H9 (cell line): ENCODE measurements at regions not wholly inside any gene's neighbourhood (a gene's known extent, or its start where the extent isn't known, plus 50 kb on each side); places are given as distances from the start of the nearest gene placed in this dataset.
"Not testable (repeated sequence)": the region's sequence is repeated elsewhere in the genome, so short reads cannot be mapped to it uniquely, and the experiment has no call there.

Experiments
- DNase-seq: peaks from one replicate; pipeline ENCODE4 v3.0.0-alpha.2; 2017
- H2AFZ ChIP-seq: one replicate; pipeline ENCODE4 v1.6.1; 2013; ENCODE audit warnings: mild to moderate bottlenecking, low read length, control low read depth, moderate library complexity
- H2AK5ac ChIP-seq: 2 replicates; pipeline ENCODE4 v1.6.1; 2013; ENCODE audit warnings: low read length, control low read depth, mixed read lengths; ENCODE audit not compliant: insufficient read length
- H2BK120ac ChIP-seq: one replicate; pipeline ENCODE4 v1.6.1; 2013; ENCODE audit warnings: low read depth, mild to moderate bottlenecking, low read length, control low read depth, inconsistent platforms; ENCODE audit not compliant: poor library complexity, severe bottlenecking
- H2BK12ac ChIP-seq: 2 replicates; pipeline ENCODE4 v1.6.1; 2013; ENCODE audit warnings: low read length, control low read depth, mixed read lengths, low read depth; ENCODE audit not compliant: insufficient read length
- H2BK15ac ChIP-seq: 2 replicates; pipeline ENCODE4 v1.6.1; 2013; ENCODE audit warnings: low read depth, low read length, control low read depth
- H2BK20ac ChIP-seq: one replicate; pipeline ENCODE4 v1.6.1; 2013; ENCODE audit warnings: low read depth, mild to moderate bottlenecking, low read length, control low read depth, inconsistent platforms; ENCODE audit not compliant: poor library complexity, severe bottlenecking
- H2BK5ac ChIP-seq: 2 replicates; pipeline ENCODE4 v1.6.1; 2013; ENCODE audit warnings: low read length, control low read depth, mixed read lengths; ENCODE audit not compliant: insufficient read length
- H3K14ac ChIP-seq: 2 replicates; pipeline ENCODE4 v1.6.1; 2013; ENCODE audit warnings: low read length, control low read depth; ENCODE audit not compliant: insufficient read depth
- H3K18ac ChIP-seq: 2 replicates; pipeline ENCODE4 v1.6.1; 2013; ENCODE audit warnings: low read depth, mild to moderate bottlenecking, mixed read lengths, low read length, control low read depth; ENCODE audit not compliant: insufficient read length
- H3K23ac ChIP-seq: 2 replicates; pipeline ENCODE4 v1.6.1; 2013; ENCODE audit warnings: low read length, control low read depth, mixed read lengths, low read depth; ENCODE audit not compliant: insufficient read length
- H3K23me2 ChIP-seq: 2 replicates; pipeline ENCODE4 v1.6.1; 2013; ENCODE audit warnings: low read depth, mild to moderate bottlenecking, mixed read lengths, low read length, control low read depth; ENCODE audit not compliant: insufficient read length, poor library complexity, severe bottlenecking
- H3K27ac ChIP-seq: 2 replicates; pipeline ENCODE4 v1.5.1; 2013; ENCODE audit warnings: low read length, control low read depth, mixed read lengths, low read depth; ENCODE audit not compliant: insufficient read length
- H3K27me3 ChIP-seq: 2 replicates; pipeline ENCODE4 v1.6.1; 2013; ENCODE audit warnings: low read length, control low read depth, inconsistent platforms; ENCODE audit not compliant: insufficient read depth
- H3K4ac ChIP-seq: 2 replicates; pipeline ENCODE4 v1.6.1; 2013; ENCODE audit warnings: low read depth, mild to moderate bottlenecking, control low read depth, inconsistent platforms, low read length, moderate library complexity
- H3K4me1 ChIP-seq: 2 replicates; pipeline ENCODE4 v1.6.1; 2013; ENCODE audit warnings: low read length, control low read depth, inconsistent platforms; ENCODE audit not compliant: insufficient read depth
- H3K4me2 ChIP-seq: 2 replicates; pipeline ENCODE4 v1.6.1; 2013; ENCODE audit warnings: low read length, control low read depth, mixed read lengths; ENCODE audit not compliant: insufficient read length, insufficient read depth
- H3K56ac ChIP-seq: 2 replicates; pipeline ENCODE4 v1.6.1; 2013; ENCODE audit warnings: low read depth, mild to moderate bottlenecking, mixed read lengths, low read length, control low read depth; ENCODE audit not compliant: insufficient read length
- H3K79me1 ChIP-seq: 2 replicates; pipeline ENCODE4 v1.6.1; 2013; ENCODE audit warnings: low read depth, mild to moderate bottlenecking, moderate library complexity, low read length, control low read depth, inconsistent platforms; ENCODE audit not compliant: insufficient read depth, poor library complexity, severe bottlenecking
- H3K79me2 ChIP-seq: 2 replicates; pipeline ENCODE4 v1.6.1; 2013; ENCODE audit warnings: low read length, control low read depth, inconsistent platforms; ENCODE audit not compliant: insufficient read depth
- H3K9ac ChIP-seq: 2 replicates; pipeline ENCODE4 v1.6.1; 2013; ENCODE audit warnings: low read length, control low read depth, mixed read lengths; ENCODE audit not compliant: insufficient read length; ENCODE audit errors: extremely low read depth
- H3K9me3 ChIP-seq: one replicate; pipeline ENCODE4 v1.6.1; 2013; ENCODE audit warnings: low read depth, low read length, inconsistent platforms; ENCODE audit not compliant: control insufficient read depth
- H3T11ph ChIP-seq: one replicate; pipeline ENCODE4 v1.6.1; 2013; ENCODE audit warnings: mild to moderate bottlenecking, low read length, control low read depth, inconsistent platforms
- H4K20me1 ChIP-seq: one replicate; pipeline ENCODE4 v1.6.1; 2013; ENCODE audit not compliant: control insufficient read depth, insufficient read length, insufficient read depth
- H4K5ac ChIP-seq: 2 replicates; pipeline ENCODE4 v1.6.1; 2013; ENCODE audit warnings: low read depth, mild to moderate bottlenecking, mixed read lengths, low read length, control low read depth; ENCODE audit not compliant: insufficient read length
- H4K8ac ChIP-seq: replicated peaks from 2 replicates; pipeline ENCODE4 v1.6.1; 2013; ENCODE audit warnings: low read length, control low read depth, mixed read lengths, low read depth; ENCODE audit not compliant: insufficient read length
- H4K91ac ChIP-seq: 2 replicates; pipeline ENCODE4 v1.6.1; 2013; ENCODE audit warnings: low read depth, mild to moderate bottlenecking, moderate library complexity, mixed read lengths, low read length, control low read depth; ENCODE audit not compliant: insufficient read length
- H3K27ac Mint-ChIP-seq, 3 experiments: 2 replicates in 2 of 3; 3 replicates in 1 of 3; pipeline ENCODE4 v1.8.0; 2020 to 2021; ENCODE audit warnings: mixed read lengths in 3 of 3, mild to moderate bottlenecking in 1 of 3, moderate library complexity in 1 of 3
- H3K27me3 Mint-ChIP-seq: 2 replicates; pipeline ENCODE4 v1.8.0; 2021; ENCODE audit warnings: low read depth, mild to moderate bottlenecking, moderate library complexity, mixed read lengths
- H3K36me3 Mint-ChIP-seq, 3 experiments: 2 replicates in 2 of 3; 3 replicates in 1 of 3; pipeline ENCODE4 v1.8.0; 2020 to 2021; ENCODE audit warnings: low read depth in 3 of 3, mixed read lengths in 3 of 3; ENCODE audit not compliant: insufficient read depth in 1 of 3
- H3K4me1 Mint-ChIP-seq, 2 experiments: 2 replicates each; pipeline ENCODE4 v1.8.0; 2020; ENCODE audit warnings: mixed read lengths in 2 of 2
- H3K4me3 Mint-ChIP-seq, 2 experiments: 2 replicates in 1 of 2; 3 replicates in 1 of 2; pipeline ENCODE4 v1.8.0; 2020 to 2021; ENCODE audit warnings: mild to moderate bottlenecking in 2 of 2, mixed read lengths in 2 of 2, moderate library complexity in 1 of 2
- H3K9me3 Mint-ChIP-seq, 2 experiments: 2 replicates in 1 of 2; 3 replicates in 1 of 2; pipeline ENCODE4 v1.8.0; 2020; ENCODE audit warnings: mild to moderate bottlenecking in 2 of 2, mixed read lengths in 2 of 2, moderate library complexity in 1 of 2
- CTCF ChIP-seq: fragments of 200-600 bp; sonication (generic); conservative IDR thresholded peaks from 3 replicates; pipeline ENCODE4 v1.8.0; 2021; ENCODE audit warnings: antibody characterized with exemption, mild to moderate bottlenecking
- WGBS: extraction: QIAGEN DNeasy Blood & Tissue Kit; methylation state at CpG from one replicate; pipeline ENCODE4 v1.1.7; 2013; ENCODE audit warnings: missing lambda C conversion rate, low lambda C conversion rate, mixed read lengths; ENCODE audit not compliant: insufficient read length; ENCODE audit errors: extremely low coverage; 5-methylcytosine and 5-hydroxymethylcytosine counted together

DNA sequence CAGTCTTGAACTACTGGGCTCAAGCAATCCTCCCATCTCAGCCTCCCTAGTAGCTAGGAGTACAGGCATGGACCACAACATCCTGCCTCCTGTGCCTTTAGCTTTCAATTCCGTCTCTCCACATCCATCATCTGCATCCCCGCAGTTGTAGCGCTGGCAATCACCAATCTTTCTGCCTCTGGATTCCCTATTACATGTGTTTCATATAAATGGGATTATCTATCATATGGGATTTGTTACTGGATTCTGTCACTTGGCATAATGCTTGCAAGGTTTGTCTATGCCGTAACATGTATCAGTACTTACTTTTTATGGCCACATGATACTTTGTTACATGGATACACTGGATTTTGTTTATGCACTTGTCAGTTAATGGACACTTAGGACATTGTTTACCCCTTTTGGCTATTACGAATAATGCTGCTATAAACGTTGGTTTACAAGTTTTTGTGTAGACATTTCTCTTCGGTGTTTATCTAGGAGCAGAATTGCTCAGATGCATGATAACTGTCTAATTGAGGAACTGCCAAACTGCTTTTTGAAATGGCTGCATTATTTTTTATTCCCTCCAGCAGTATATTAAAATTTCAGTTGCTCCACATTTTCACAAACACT lies 1223.9 kb downstream of the FOXD4L5 start:
- Histone ChIP-seq H3K9ac (no peak overlapping the region), H4K8ac (no peak overlapping the region), H2BK15ac (no peak overlapping the region), H2BK5ac (no peak overlapping the region), H2BK20ac (no peak overlapping the region), H4K20me1 (no peaks in the 10 kb centered on the region), H2AK5ac (no peak overlapping the region), H3K14ac (no peak overlapping the region), H3T11ph (no peak overlapping the region), H3K4me1 (no peaks in the 10 kb centered on the region), H3K27me3 (no peaks in the 10 kb centered on the region), H2AFZ (no peak overlapping the region), H4K91ac (no peak overlapping the region), H3K18ac (no peak overlapping the region), H3K56ac (no peak overlapping the region), H3K4me2 (no peak overlapping the region), H3K27ac (no peak overlapping the region), H3K4ac (no peak overlapping the region), H3K23me2 (no peaks in the 10 kb centered on the region), H2BK12ac (no peak overlapping the region), H2BK120ac (no peak overlapping the region), H3K79me1 (no peaks in the 10 kb centered on the region), H3K9me3 (peaks cover 32% of the 10 kb centered on the region), H3K23ac (no peak overlapping the region), H3K79me2 (no peaks in the 10 kb centered on the region), H4K5ac (no peak overlapping the region)
- no peaks in the 10 kb centered on the region for H3K4me1 Mint-ChIP-seq
- no peak for DNase-seq
- no peaks in the 10 kb centered on the region for H3K27me3 Mint-ChIP-seq
- no peak for TF ChIP-seq CTCF
- peaks cover 0 to 10% (median 5%) of the 10 kb centered on the region in 3 experiments; a peak in 5 of 7 replicates for H3K36me3 Mint-ChIP-seq
- H3K4me3 Mint-ChIP-seq: no peak overlapping the region
- H3K9me3 Mint-ChIP-seq: peaks cover 66 to 68% of the 10 kb centered on the region in 2 experiments
- H3K27ac Mint-ChIP-seq: no peak overlapping the region
- WGBS: no CpG with 5 or more reads among the region's 7 CpGs

- H3K27ac ChIP-seq, H3K27me3 Mint-ChIP-seq, H3K23me2 ChIP-seq, H3K56ac ChIP-seq, H2BK15ac ChIP-seq, H3K4me2 ChIP-seq, H3K4me3 Mint-ChIP-seq, H2AFZ ChIP-seq, H4K5ac ChIP-seq, H2BK12ac ChIP-seq, H3K79me1 ChIP-seq, H2AK5ac ChIP-seq, H3T11ph ChIP-seq, H3K27ac Mint-ChIP-seq, DNase-seq, H2BK20ac ChIP-seq, H3K4ac ChIP-seq, H3K23ac ChIP-seq, H3K4me1 Mint-ChIP-seq, H4K91ac ChIP-seq, H3K9ac ChIP-seq, H2BK120ac ChIP-seq, H3K4me1 ChIP-seq, H2BK5ac ChIP-seq, H3K79me2 ChIP-seq, H3K27me3 ChIP-seq, H4K20me1 ChIP-seq, H3K18ac ChIP-seq, H3K14ac ChIP-seq, H4K8ac ChIP-seq: not testable (repeated sequence)
- H3K9me3 ChIP-seq: peaks cover 32% of the 10 kb centered on the region
- H3K36me3 Mint-ChIP-seq: peaks cover 0 to 10% (median 2%) of the 10 kb centered on the region in 3 experiments; a peak in 4 of 7 replicates
- WGBS: no CpG with 5 or more reads among the region's 1 CpG
- peaks cover 61 to 65% of the 10 kb centered on the region in 2 experiments for H3K9me3 Mint-ChIP-seq
Observed at GRCh38 chr9:64058070-64058469, 1226.9 kb downstream of the FOXD4L5 start.
